ENCODE measurements at regions not wholly inside any gene's neighbourhood (a gene's known extent, or its start where the extent isn't known, plus 50 kb on each side); places are given as distances from the start of the nearest gene placed in this dataset.
"Not testable (repeated sequence)": the region's sequence is repeated elsewhere in the genome, so short reads cannot be mapped to it uniquely, and the experiment has no call there.

- H3K4me3 ChIP-seq (ENCODE audit: insufficient read depth, low read depth, low read length), result no peak overlapping the region
- H3K27me3 ChIP-seq (ENCODE audit: control insufficient read depth, insufficient read depth, low read length), result no peaks in the 10 kb centered on the region
- no peaks in the 10 kb centered on the region for H3K36me3 ChIP-seq (replicated peaks; ENCODE audit: control insufficient read depth, insufficient read depth, low read length)
- no peak for DNase-seq
Measured at GRCh38 chr9:28984016-28984415, 1410.7 kb upstream of the C9orf72 start.

GRCh38 chr9:28990009-28990408, 1416.7 kb upstream of the C9orf72 start:
- not testable (repeated sequence) for DNase-seq; H3K27me3 ChIP-seq (ENCODE audit: control insufficient read depth, insufficient read depth, low read length); H3K36me3 ChIP-seq (replicated peaks; ENCODE audit: control insufficient read depth, insufficient read depth, low read length); H3K4me3 ChIP-seq (ENCODE audit: insufficient read depth, low read depth, low read length)

- Histone ChIP-seq H3K27me3 (ENCODE audit: control insufficient read depth, insufficient read depth, low read length) (no peaks in the 10 kb centered on the region), H3K36me3 (replicated peaks; ENCODE audit: control insufficient read depth, insufficient read depth, low read length) (no peaks in the 10 kb centered on the region), H3K4me3 (ENCODE audit: insufficient read depth, low read depth, low read length) (no peak overlapping the region)
- no peak for DNase-seq
Measured at GRCh38 chr9:28999057-28999456, 1425.8 kb upstream of the C9orf72 start.

- no peak for DNase-seq
- no peak overlapping the region for H3K4me3 ChIP-seq (ENCODE audit: insufficient read depth, low read depth, low read length)
- no peaks in the 10 kb centered on the region for H3K27me3 ChIP-seq (ENCODE audit: control insufficient read depth, insufficient read depth, low read length)
- no peaks in the 10 kb centered on the region for H3K36me3 ChIP-seq (replicated peaks; ENCODE audit: control insufficient read depth, insufficient read depth, low read length)
Measured at GRCh38 chr9:28999806-29000205, 1426.5 kb upstream of the C9orf72 start.

GRCh38 chr9:29001006-29001405, 1427.7 kb upstream of the C9orf72 start:
- Histone ChIP-seq H3K27me3 (ENCODE audit: control insufficient read depth, insufficient read depth, low read length) (no peaks in the 10 kb centered on the region), H3K4me3 (ENCODE audit: insufficient read depth, low read depth, low read length) (no peak overlapping the region)

GRCh38 chr9:29004988-29005387, 1431.7 kb upstream of the C9orf72 start:
- Histone ChIP-seq H3K36me3 (replicated peaks; ENCODE audit: control insufficient read depth, insufficient read depth, low read length) (no peaks in the 10 kb centered on the region), H3K27me3 (ENCODE audit: control insufficient read depth, insufficient read depth, low read length) (no peaks in the 10 kb centered on the region), H3K4me3 (ENCODE audit: insufficient read depth, low read depth, low read length) (no peak overlapping the region)
- DNase-seq, result no peak

More at GRCh38 chr9:29001006-29001405, 1427.7 kb upstream of the C9orf72 start:
- no peaks in the 10 kb centered on the region for H3K36me3 ChIP-seq (replicated peaks; ENCODE audit: control insufficient read depth, insufficient read depth, low read length)
- DNase-seq, result no peak

GRCh38 chr9:29006628-29007027, 1433.3 kb upstream of the C9orf72 start:
- no peak for DNase-seq
- Histone ChIP-seq H3K36me3 (replicated peaks; ENCODE audit: control insufficient read depth, insufficient read depth, low read length) (no peaks in the 10 kb centered on the region), H3K27me3 (ENCODE audit: control insufficient read depth, insufficient read depth, low read length) (no peaks in the 10 kb centered on the region), H3K4me3 (ENCODE audit: insufficient read depth, low read depth, low read length) (no peak overlapping the region)

- Histone ChIP-seq H3K4me3 (ENCODE audit: insufficient read depth, low read depth, low read length) (no peak overlapping the region), H3K36me3 (replicated peaks; ENCODE audit: control insufficient read depth, insufficient read depth, low read length) (no peaks in the 10 kb centered on the region), H3K27me3 (ENCODE audit: control insufficient read depth, insufficient read depth, low read length) (no peaks in the 10 kb centered on the region)
- no peak for DNase-seq
Measured at GRCh38 chr9:29012911-29013310, 1439.6 kb upstream of the C9orf72 start.

- DNase-seq, result no peak
- Histone ChIP-seq H3K4me3 (ENCODE audit: insufficient read depth, low read depth, low read length) (no peak overlapping the region), H3K36me3 (replicated peaks; ENCODE audit: control insufficient read depth, insufficient read depth, low read length) (no peaks in the 10 kb centered on the region), H3K27me3 (ENCODE audit: control insufficient read depth, insufficient read depth, low read length) (no peaks in the 10 kb centered on the region)
Measured at GRCh38 chr9:29021632-29022031, 1448.4 kb upstream of the C9orf72 start.

GRCh38 chr9:29038332-29038731, 1465.1 kb upstream of the C9orf72 start:
- no peaks in the 10 kb centered on the region for H3K36me3 ChIP-seq (replicated peaks; ENCODE audit: control insufficient read depth, insufficient read depth, low read length)
- H3K27me3 ChIP-seq (ENCODE audit: control insufficient read depth, insufficient read depth, low read length), result no peaks in the 10 kb centered on the region
- H3K4me3 ChIP-seq (ENCODE audit: insufficient read depth, low read depth, low read length), result no peak overlapping the region
- no peak for DNase-seq

GRCh38 chr9:29039258-29039657, 1466.0 kb upstream of the C9orf72 start:
- no peak for DNase-seq
- H3K36me3 ChIP-seq (replicated peaks; ENCODE audit: control insufficient read depth, insufficient read depth, low read length), result no peaks in the 10 kb centered on the region
- no peaks in the 10 kb centered on the region for H3K27me3 ChIP-seq (ENCODE audit: control insufficient read depth, insufficient read depth, low read length)
- no peak overlapping the region for H3K4me3 ChIP-seq (ENCODE audit: insufficient read depth, low read depth, low read length)

- Histone ChIP-seq H3K27me3 (ENCODE audit: control insufficient read depth, insufficient read depth, low read length) (no peaks in the 10 kb centered on the region), H3K4me3 (ENCODE audit: insufficient read depth, low read depth, low read length) (no peak overlapping the region)
- no peak for DNase-seq
Measured at GRCh38 chr9:29043072-29043471, 1469.8 kb upstream of the C9orf72 start.

GRCh38 chr9:29044959-29045358, 1471.7 kb upstream of the C9orf72 start:
- H3K27me3 ChIP-seq (ENCODE audit: control insufficient read depth, insufficient read depth, low read length), result no peaks in the 10 kb centered on the region
- H3K4me3 ChIP-seq (ENCODE audit: insufficient read depth, low read depth, low read length), result no peak overlapping the region
- no peak for DNase-seq
- no peaks in the 10 kb centered on the region for H3K36me3 ChIP-seq (replicated peaks; ENCODE audit: control insufficient read depth, insufficient read depth, low read length)

More at GRCh38 chr9:29043072-29043471, 1469.8 kb upstream of the C9orf72 start:
- no peaks in the 10 kb centered on the region for H3K36me3 ChIP-seq (replicated peaks; ENCODE audit: control insufficient read depth, insufficient read depth, low read length)

GRCh38 chr9:29060041-29060440, 1486.8 kb upstream of the C9orf72 start:
- no peak for DNase-seq

GRCh38 chr9:29062446-29062845, 1489.2 kb upstream of the C9orf72 start:
- Histone ChIP-seq H3K36me3 (replicated peaks; ENCODE audit: control insufficient read depth, insufficient read depth, low read length) (no peaks in the 10 kb centered on the region), H3K27me3 (ENCODE audit: control insufficient read depth, insufficient read depth, low read length) (no peaks in the 10 kb centered on the region), H3K4me3 (ENCODE audit: insufficient read depth, low read depth, low read length) (no peak overlapping the region)
- DNase-seq, result no peak

More at GRCh38 chr9:29060041-29060440, 1486.8 kb upstream of the C9orf72 start:
- no peaks in the 10 kb centered on the region for H3K27me3 ChIP-seq (ENCODE audit: control insufficient read depth, insufficient read depth, low read length)
- no peaks in the 10 kb centered on the region for H3K36me3 ChIP-seq (replicated peaks; ENCODE audit: control insufficient read depth, insufficient read depth, low read length)
- H3K4me3 ChIP-seq (ENCODE audit: insufficient read depth, low read depth, low read length), result no peak overlapping the region

- no peak for DNase-seq
- H3K4me3 ChIP-seq (ENCODE audit: insufficient read depth, low read depth, low read length), result no peak overlapping the region
- no peaks in the 10 kb centered on the region for H3K36me3 ChIP-seq (replicated peaks; ENCODE audit: control insufficient read depth, insufficient read depth, low read length)
- H3K27me3 ChIP-seq (ENCODE audit: control insufficient read depth, insufficient read depth, low read length), result no peaks in the 10 kb centered on the region
Measured at GRCh38 chr9:29063031-29063430, 1489.8 kb upstream of the C9orf72 start.
